ENCODE measurements at regions not wholly inside any gene's neighbourhood (a gene's known extent, or its start where the extent isn't known, plus 50 kb on each side); places are given as distances from the start of the nearest gene placed in this dataset.

GRCh38 chr2:106041150-106041549 is 153.0 kb downstream of the UXS1 start:
- no peak for ATAC-seq

DNA sequence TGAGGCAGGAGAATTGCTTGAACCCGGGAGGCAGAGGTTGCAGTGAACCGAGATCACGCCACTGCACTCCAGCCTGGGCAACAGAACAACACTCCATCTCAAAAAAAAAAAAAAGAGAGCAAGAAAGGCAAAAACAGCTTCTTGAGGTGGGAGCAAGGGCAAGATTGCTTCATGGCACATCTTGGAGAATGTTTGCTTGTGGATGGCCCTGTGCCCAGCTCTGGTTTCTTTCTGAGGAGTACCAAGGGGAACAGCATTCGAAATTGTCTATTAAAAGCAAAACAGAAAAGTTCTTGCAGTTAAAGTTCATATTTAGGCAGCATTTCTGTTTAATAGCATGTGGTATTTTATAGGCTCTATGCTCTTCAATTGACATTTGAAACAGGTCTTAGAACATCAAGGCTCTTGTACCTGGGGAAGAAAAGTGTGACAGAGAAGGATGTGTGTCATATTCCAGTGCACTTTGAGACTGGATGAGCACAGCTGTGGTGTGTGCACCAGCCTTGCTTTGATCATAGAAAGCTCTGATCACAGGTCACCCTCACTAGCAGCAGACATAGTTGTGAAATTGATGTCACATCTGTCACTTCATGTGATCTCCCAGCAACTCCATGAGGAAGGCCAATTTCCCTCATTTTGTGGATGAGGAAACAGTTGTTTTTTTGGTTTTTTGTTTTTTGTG is 154.3 kb downstream of the UXS1 start:
- no peak for ATAC-seq

GRCh38 chr2:106038601-106039375 is 155.3 kb downstream of the UXS1 start:
- ATAC-seq: no peak

DNA sequence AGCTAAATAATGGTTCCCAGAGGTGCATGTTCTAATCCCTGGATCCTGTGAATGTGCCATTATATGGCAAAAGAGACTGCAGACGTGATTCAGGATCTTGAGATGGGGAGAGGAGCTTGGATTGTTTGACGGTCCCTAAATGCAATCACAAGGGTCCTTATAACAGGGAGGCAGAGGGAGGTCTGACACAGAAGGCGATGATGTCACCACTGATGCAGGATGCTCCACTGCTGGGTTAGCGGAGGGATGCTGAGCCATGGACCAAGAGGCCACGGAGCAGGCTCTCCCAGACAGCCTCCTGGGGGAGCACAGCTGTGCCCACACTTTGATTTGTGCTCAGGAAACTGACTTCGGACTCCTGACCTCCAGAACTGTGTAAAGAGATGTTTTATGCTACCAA is 156.2 kb downstream of the UXS1 start:
- no peak for ATAC-seq

GRCh38 chr2:106037262-106037661 is 156.8 kb downstream of the UXS1 start:
- ATAC-seq: no peak

DNA sequence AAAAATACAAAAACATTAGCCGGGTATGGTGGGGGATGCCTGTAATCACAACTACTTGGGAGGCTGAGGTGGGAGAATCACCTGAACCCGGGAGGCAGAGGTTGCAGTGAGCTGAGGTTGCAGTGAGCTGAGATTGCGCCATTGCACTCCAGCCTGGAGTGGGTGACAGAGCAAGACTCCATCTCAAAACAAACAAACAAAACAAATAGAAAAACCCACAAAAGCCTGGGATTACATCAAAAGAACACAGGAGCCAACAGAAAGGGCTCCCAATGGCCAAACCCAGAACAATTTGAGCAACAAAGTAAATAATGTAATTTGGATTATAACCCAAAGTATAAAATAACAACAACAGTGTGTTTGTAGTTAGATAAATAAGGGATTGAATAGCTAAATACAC is 159.8 kb downstream of the UXS1 start:
- no peak for ATAC-seq

DNA sequence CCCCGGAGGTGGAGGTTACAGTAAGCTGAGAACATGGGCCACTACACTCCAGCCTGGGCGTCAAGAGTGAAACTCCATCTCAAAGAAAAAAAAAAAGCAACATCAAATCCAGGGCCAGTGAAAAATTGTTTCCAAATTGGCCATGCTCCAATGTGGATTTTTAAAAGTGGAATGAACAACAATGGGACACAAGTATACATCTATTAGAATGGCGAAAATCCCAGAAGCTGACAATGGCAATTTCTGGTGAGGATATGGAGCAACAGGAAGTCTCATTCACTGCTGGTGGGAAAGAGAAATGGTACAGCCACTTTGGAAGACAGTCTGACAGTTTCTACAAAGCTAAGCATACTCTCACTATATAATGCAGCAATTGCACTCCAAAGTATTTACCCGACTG is 161.4 kb downstream of the UXS1 start:
- no peak for ATAC-seq

DNA sequence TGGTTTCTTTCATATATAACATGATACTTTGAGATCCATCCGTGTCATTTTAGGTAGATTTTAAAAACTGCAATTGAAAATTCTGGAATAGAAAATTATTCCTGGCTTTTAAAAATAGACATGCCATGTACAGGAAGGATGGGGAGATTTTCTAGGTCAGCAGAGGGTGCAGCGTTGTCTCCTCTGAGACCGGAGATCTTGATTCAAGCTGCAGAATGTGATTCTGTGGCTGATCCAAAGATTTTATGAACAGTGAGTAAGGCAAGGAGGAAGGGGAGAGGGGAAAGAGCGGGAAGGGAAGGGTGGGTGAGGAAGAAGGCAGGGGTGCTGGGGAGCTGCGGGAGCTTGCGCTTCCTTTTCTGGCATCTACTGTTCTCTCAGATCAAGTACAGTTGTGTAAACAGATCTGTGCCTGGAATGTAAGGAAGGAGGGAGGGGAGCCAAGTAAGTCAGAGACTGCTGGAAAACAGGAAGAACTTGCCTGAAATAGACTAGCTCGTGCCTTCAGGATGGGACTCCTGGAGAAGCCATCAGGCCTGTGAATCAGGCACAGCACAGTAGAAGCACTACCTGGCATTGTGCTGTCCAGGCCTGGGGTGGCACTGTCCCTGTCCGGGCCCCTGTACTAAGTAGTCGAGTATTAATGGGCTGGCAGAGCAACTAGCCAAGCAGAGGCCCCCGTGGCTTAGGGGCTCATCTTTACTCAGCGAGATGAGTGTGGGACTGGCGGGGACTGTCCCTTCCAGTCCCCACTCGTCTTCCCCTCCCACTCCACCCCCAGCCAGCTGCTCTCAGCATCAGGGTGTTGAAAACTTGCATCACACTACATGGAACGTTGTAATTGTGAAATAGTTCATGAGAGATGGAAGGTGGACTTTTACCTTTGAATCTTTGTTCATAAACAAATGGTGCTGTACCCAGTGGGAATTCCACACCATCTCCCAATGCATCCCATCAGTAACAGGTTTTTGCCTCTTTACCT is 163.5 kb downstream of the UXS1 start:
- ATAC-seq: peak; percentile 69 to 95

GRCh38 chr2:106028192-106028591 is 165.9 kb downstream of the UXS1 start:
- ATAC-seq: no peak

- no peak for ATAC-seq
These were observed 167.6 kb downstream of the UXS1 start for GRCh38 chr2:106026271-106027190.

GRCh38 chr2:106025796-106026195 is 168.3 kb downstream of the UXS1 start:
- ATAC-seq: no peak

- no peak for ATAC-seq
These were observed 172.5 kb downstream of the UXS1 start for GRCh38 chr2:106021662-106022028.

DNA sequence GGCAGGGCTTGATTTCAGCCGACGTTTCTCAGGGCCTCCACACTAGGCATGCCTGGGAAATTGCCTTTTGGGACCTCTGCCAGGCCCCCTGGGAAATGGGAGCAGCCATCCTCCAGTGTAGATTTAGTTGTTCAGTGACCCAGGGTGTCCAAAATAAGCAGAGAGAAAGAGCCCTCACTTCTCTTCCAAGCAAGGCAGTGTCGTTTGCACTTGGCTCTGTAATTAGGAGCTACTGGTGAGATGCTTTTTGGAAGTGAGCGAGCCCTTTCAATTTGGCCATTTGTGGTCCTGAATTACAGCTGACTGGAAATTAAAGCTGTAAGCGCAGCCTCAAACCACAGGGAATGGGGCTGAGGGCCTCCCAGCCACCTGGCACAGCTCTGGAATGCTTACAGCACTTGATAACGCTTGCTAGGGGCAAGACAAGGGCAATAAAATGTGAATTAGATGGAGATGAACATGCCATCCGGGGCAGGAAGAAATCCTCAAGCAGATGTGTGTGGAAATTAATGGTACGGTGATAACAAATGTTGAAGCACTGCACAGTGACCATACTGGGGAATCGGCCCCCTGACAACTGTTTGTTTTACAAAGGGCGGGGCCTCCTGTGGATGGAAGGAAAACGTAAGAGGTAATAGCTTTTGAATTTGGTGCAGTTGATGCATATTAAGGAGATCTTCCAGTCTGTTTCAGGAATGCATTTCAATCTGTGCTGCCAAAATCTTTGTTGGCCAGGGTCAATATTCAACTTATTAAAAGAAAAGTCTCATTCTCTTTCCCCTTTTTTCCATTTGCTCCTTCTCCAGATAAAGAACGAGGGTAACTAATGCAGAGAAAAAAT is 173.1 kb downstream of the UXS1 start:
- no peak for ATAC-seq

DNA sequence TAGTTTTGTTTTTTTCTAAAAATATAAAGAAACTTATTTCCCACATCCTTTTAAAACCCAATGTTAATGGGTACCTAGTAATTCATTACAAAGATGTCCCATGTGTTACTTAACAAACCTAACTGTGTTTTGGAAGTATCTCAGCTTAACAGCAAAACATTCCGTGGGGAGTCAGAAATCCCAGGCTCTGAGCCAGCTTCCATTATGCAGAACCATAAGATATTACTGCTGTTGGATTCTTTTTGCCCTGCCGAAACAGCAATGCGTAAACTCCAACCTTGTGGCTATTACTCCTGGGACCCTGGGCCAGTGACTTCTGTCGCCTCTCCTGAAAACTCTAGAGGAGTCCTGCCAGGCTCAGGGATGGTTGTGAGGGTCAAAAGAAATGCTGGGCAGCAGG is 174.1 kb downstream of the UXS1 start:
- ATAC-seq: no peak

GRCh38 chr2:106018141-106018540 is 176.0 kb downstream of the UXS1 start:
- no peak for ATAC-seq

DNA sequence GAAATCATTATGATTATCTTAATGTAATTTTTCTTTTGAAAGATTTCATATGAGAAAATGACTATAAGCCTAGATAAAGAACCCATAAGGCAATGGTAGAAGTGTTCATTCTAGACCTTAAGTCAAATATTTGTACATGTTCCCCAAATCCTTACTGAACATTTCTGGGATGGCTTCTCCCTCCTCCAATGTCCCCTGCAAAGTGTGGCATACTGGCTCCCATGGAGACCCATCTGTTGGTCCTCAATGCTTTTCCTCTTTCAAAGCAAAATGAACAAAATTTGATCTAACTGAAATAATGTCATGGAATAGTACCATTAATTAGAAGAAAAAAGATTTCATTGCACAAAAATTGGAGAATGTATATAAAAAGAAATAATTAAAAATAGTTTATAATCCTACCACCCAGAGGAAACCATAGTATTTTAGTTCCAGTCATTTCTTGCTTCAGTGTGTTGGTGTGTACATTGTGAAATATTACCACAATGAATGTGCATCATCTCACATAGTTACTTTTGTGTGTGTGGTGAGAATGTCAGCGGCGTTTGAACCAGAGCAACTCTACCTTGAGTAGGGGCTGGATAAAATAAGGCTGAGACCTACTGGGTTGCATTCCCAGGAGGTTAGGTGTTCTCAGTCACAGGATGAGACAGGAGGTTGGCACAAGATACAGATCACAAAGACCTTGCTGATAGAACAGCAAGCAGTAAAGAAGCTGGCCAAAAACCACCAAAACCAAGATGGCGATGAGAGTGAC is 181.3 kb downstream of the UXS1 start:
- ATAC-seq: no peak

- no peak for ATAC-seq
These were observed 182.0 kb downstream of the UXS1 start for GRCh38 chr2:106012001-106012590.

DNA sequence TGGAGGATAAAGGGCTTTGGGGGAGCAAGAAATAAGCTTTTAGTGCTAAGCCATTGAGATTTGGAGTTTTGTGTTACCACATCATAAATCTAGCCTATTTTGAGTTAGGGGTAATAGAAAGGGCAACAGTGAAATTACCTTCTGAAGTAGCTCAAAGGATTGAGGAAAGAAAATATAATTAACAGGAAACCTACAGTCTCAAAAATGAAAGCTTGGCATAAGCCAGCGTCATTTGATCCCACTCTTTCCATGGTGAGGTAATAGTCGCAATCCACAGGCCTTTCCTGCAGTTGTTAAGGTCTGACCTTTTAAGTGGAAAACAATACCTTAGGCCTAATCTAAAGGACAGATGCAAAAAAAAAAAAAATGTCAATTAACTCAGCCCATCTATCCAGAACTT is 182.7 kb downstream of the UXS1 start:
- ATAC-seq: no peak

- no peak for ATAC-seq
These were observed 183.2 kb downstream of the UXS1 start for GRCh38 chr2:106010818-106011355.

DNA sequence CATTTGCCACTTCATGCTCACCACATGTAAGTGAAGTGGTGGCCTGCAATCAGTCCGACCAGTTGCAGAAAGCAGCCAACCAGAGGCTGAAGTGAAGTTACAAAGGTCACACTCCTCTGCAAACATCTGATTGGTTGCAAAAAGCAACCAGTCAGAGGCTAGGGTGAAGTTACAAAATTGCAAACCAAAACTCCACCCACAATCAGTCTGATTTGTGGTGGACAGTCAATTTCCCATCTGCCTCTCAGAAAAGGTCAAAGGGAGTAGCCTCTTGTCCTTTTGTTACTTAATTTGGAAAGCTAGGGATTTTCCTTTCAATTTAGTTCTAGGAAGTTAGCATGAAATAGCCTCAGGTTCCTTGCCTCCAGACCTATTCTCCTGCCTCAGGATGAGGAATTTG is 185.0 kb downstream of the UXS1 start:
- ATAC-seq: no peak

Measured in activated CD4-positive, CD25-positive, alpha-beta regulatory T cell treated with anti-CD3 and anti-CD28 coated beads, Interleukin-2, amount 50 U/mL, for 24 hours (primary cell).